Non-pigmented ciliary epithelial cell (primary cell): ENCODE measurements at regions not wholly inside any gene's neighbourhood (a gene's known extent, or its start where the extent isn't known, plus 50 kb on each side); places are given as distances from the start of the nearest gene placed in this dataset.
A peak's percentile ranks its signal among the peaks of the same experiment; 100 is the strongest.

Experiments used
- DNase-seq: peaks from one replicate; pipeline ENCODE4 v3.0.0-alpha.2; 2010; ENCODE audit warnings: low read depth

GRCh38 chr6:143594647-143595046, 83.1 kb upstream of the PHACTR2 start:
- no peak for DNase-seq

- DNase-seq, result no peak
Measured at GRCh38 chr6:143592335-143592734, 80.8 kb upstream of the FUCA2 start.

DNA sequence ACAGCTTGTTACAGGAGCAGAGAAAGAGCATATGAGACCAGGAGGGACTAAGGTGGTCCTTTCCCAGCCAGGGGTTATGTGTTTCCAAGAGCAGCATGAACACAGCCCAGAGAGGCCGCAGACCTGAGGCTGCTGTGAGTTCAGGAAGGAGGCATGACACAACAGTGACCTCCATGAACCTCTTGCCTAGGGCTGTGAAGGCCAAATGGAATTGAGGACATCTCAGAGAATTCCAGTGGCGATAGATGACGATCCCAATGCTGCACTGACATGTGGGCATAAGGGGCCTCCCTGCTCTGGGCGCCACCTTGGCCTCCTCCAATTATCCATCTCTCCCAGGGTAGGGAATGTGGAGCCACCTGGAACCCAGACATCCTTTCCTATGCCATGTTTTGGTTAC, 79.9 kb upstream of the FUCA2 start:
- DNase-seq, result no peak

DNA sequence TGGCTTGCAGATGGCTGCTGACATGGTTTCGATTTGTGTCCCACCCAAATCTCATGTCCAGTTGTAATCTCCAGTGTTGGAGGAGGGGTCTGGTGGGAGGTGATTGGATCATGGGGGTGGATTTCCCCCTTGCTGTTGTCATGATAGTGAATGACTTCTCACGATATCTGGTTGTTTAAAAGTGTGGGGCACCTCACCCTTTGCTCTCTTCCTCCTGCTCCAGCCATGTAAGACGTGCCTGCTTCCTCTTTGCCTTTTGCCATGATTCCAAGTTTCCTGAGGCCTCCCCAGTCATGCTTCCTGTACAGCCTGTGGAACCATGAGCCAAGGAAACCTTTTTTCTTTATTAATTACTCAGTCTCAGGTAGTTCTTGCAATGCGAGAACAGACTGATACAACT, 77.6 kb upstream of the FUCA2 start:
- no peak for DNase-seq

DNA sequence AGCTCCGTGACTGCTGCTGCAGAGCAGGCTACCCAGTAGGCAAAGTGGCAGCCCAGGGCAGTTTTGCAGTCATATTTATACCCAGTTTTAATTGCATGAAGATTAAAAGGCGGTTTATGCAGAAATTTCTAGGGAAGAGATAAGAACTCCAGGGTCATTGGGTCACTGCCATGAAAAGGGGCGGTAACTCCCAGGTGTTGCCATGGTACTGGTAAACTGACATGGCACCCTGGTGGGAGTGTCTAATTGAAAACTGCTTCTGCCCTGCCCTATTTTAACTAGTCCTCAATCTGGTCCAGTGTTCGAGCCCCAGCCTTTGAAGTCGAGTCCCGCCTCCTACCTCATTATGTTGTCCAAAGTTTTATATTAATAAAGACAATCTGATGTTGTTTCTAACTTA, 75.0 kb upstream of the FUCA2 start:
- no peak for DNase-seq

GRCh38 chr6:143585716-143586115, 74.2 kb upstream of the FUCA2 start:
- DNase-seq, result no peak

DNA sequence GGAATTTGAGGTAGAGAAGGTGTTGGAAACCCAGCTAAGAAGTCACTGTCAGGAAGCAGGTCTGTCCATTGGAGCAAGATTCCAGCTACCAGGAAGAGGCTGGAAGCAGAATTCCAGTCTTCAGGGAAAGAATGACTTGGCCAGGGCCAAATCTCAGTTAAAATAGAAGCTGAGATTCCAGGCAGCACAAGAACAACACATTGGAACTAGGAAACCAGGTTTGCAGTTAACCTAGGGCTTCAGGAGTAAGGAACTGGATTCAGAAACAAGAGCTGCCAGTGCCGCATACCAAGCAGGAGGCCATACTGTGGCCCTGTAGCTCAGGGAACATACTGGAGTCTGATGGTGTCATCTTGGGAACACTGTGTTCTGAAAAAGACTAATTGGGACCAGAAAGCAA, 73.7 kb upstream of the FUCA2 start:
- no peak for DNase-seq

GRCh38 chr6:143583542-143584327, 72.2 kb upstream of the FUCA2 start:
- DNase-seq, result peak; percentile 32

DNA sequence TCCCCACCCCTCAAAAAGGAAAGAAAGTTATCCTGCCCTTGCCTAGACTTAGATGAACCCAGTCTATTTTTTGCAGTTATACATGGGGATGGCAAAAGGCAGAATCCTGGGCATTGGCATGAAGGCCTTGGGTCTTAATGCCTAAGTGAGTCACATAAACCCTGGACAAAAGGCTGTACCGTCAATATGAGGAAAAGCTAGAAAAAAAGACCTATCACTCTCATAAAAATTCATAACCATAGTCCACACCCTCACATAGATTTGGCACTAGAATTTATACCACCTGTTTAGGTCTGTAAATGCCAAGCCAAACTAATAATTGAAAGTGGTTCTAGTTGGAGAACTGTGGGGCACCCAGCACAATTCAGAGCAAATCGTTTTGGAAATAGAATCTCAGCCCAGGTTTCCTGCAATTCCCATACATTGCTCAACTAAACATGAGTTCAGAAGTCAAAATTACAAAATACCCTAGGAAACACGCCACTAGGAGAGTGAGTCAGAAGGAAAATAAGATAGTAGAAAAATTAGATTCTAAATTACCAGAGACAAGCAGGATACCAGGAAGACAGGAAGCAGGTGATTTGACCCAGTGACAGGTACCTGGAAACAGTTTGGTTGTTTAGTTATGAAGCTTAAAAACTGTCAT, 70.4 kb upstream of the FUCA2 start:
- peak; percentile 22 for DNase-seq

GRCh38 chr6:143579703-143580102, 68.2 kb upstream of the FUCA2 start:
- peak; percentile 55 for DNase-seq

DNA sequence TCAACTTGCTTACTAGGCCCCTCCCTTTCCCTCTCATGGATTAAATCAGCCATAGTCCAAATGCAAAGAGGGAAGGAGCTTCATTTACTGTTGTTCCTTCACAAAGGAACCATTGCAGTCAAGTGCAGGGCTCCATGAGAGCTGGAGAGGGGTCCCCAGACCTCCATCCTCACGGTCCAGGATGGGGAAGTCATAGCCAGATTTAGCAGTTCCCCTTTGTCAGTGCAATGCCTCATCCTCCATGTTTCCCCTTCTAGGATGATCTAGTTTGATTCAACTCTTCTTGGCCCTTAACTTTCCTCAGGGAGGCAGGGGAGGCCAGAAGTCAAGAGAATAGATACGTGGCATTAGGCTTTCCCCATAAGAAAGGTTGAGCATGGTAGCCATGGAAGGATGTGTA, 66.5 kb upstream of the FUCA2 start:
- no peak for DNase-seq

DNA sequence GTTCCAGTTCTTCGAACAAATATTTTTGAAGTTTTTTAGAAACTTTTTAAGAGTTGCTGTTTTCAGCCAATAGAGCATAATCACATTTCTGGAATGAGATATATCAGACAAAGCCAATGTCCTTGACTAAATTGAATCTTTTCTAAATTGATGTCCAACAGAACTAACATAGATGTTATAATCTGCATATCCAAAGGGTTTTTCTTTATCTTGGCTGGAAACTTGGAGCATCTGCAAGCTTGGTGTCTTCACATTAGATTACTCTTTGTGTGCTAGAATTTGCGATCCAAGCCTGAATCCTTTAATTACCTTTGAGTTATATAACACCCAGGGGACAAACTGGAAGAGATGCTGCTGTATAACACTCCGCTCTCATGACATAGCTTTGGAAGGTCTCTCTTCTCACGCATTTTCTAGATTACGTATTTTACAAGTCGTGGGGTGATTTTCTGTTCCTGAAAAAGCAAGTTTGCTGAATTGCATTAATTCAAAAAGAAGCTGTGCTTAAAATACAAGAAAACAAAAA, 64.4 kb upstream of the FUCA2 start:
- DNase-seq, result no peak

DNA sequence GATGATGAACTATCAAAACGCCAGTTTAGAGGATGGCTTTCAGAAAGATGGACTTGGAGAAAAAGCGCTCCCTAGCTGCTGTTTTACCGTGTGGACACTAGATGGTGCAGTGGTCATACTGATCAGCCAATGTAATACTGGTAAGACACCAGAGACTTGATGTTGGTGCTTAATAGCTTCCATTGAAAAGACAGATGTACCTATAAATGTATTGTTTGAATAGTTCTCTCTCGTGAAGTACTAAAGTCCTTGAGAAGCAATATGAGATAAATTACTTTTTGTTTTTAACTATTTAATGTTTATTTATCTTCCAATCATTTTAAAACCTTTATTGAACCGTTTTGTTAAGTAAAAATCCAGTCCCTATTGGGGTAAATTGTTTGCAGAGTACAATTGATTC, 63.9 kb upstream of the FUCA2 start:
- DNase-seq, result peak; percentile 59

GRCh38 chr6:143570147-143570853, 58.8 kb upstream of the FUCA2 start:
- DNase-seq, result no peak

GRCh38 chr6:143569040-143569439, 57.5 kb upstream of the FUCA2 start:
- no peak for DNase-seq

GRCh38 chr6:143564484-143565017, 53.0 kb upstream of the FUCA2 start:
- DNase-seq, result no peak

- DNase-seq, result no peak
Measured at GRCh38 chr6:143562143-143562542, 50.6 kb upstream of the FUCA2 start.
